ENCODE measurements at regions not wholly inside any gene's neighbourhood (a gene's known extent, or its start where the extent isn't known, plus 50 kb on each side); places are given as distances from the start of the nearest gene placed in this dataset.

DNA sequence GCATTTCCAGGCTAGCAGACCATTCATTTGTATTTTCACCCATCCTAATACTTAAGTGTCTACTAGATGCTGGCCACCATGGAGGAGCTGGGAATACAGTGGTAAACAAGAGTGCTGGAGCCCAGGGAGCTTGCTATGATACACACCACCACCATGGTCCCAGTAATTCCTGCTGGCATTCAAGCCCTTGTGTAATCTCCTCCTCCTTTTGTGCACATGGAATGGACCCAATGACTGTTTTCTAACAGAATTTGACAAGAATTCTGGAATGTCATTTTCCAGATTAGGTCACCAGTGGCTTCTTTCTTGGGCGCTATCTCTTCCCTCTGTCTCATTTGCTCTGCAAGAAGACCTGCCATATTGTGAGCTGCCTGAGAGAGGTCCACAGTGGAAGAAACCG lies 552.0 kb downstream of the C6orf118 start:
- Histone ChIP-seq H3K4me3 (replicated peaks; ENCODE audit: low read depth, low read length) (no peak overlapping the region), H3K27me3 (replicated peaks; ENCODE audit: control insufficient read depth, insufficient read depth, low read length) (no peaks in the 10 kb centered on the region), H3K36me3 (ENCODE audit: control insufficient read depth, insufficient read depth, low read length) (no peaks in the 10 kb centered on the region)
- no peak for DNase-seq (ENCODE audit: extremely low read depth, insufficient read length)
- TF ChIP-seq CTCF (IDR thresholded peaks at IDR 0.05; ENCODE audit: insufficient read depth, low read length, poor library complexity, severe bottlenecking) = no peak

- no peak overlapping the region for H3K4me3 ChIP-seq (replicated peaks; ENCODE audit: low read depth, low read length)
- H3K36me3 ChIP-seq (ENCODE audit: control insufficient read depth, insufficient read depth, low read length) = no peaks in the 10 kb centered on the region
- TF ChIP-seq CTCF (IDR thresholded peaks at IDR 0.05; ENCODE audit: insufficient read depth, low read length, poor library complexity, severe bottlenecking) = no peak
- DNase-seq (ENCODE audit: extremely low read depth, insufficient read length) = no peak
- no peaks in the 10 kb centered on the region for H3K27me3 ChIP-seq (replicated peaks; ENCODE audit: control insufficient read depth, insufficient read depth, low read length)
Measured at GRCh38 chr6:164756723-164757122, 552.7 kb downstream of the C6orf118 start.

DNA sequence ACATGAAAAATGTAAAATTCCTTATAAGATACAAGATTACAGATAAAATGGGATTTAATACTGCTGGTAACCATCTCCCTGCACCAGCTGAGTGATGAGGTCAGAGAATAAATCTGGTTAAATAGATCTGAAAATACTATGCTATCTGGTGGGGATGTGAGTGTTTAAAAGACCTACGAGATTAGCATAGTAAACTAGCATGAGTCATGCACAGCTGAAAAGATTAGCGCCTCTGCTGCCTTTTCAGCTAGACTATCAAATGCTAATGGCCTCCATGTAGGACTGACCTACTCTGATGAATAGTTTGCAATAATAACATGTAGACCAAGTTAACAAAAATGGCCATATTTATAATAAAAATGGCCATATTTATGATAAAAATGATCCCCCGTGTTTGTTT lies 553.3 kb downstream of the C6orf118 start:
- TF ChIP-seq CTCF (IDR thresholded peaks at IDR 0.05; ENCODE audit: insufficient read depth, low read length, poor library complexity, severe bottlenecking) = no peak
- Histone ChIP-seq H3K27me3 (replicated peaks; ENCODE audit: control insufficient read depth, insufficient read depth, low read length) (no peaks in the 10 kb centered on the region), H3K4me3 (replicated peaks; ENCODE audit: low read depth, low read length) (no peak overlapping the region), H3K36me3 (ENCODE audit: control insufficient read depth, insufficient read depth, low read length) (no peaks in the 10 kb centered on the region)
- DNase-seq (ENCODE audit: extremely low read depth, insufficient read length) = no peak

GRCh38 chr6:164753517-164753916 lies 555.9 kb downstream of the C6orf118 start:
- TF ChIP-seq CTCF (IDR thresholded peaks at IDR 0.05; ENCODE audit: insufficient read depth, low read length, poor library complexity, severe bottlenecking) = no peak
- DNase-seq (ENCODE audit: extremely low read depth, insufficient read length) = no peak
- Histone ChIP-seq H3K4me3 (replicated peaks; ENCODE audit: low read depth, low read length) (no peak overlapping the region), H3K36me3 (ENCODE audit: control insufficient read depth, insufficient read depth, low read length) (no peaks in the 10 kb centered on the region), H3K27me3 (replicated peaks; ENCODE audit: control insufficient read depth, insufficient read depth, low read length) (no peaks in the 10 kb centered on the region)

DNA sequence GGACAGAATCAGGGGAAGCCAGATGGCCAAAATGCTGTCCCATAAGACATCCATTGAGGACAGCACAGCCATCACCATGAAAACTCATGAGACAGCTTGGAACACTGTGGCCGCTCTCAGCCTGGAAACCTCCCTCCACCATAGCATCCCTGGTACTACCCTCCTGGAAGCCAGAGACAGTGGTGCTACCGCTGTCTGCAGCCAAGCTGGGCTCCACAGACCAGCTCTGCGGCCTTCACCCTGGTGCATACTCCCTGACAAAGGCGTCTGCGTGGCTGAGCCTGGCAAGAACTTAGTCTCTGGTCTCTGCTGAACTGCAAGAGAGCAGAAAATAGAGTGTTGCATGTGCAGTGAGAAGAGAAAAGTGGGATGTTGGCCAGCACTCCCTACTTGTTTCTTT lies 558.0 kb downstream of the C6orf118 start:
- no peaks in the 10 kb centered on the region for H3K27me3 ChIP-seq (replicated peaks; ENCODE audit: control insufficient read depth, insufficient read depth, low read length)
- no peaks in the 10 kb centered on the region for H3K36me3 ChIP-seq (ENCODE audit: control insufficient read depth, insufficient read depth, low read length)
- no peak overlapping the region for H3K4me3 ChIP-seq (replicated peaks; ENCODE audit: low read depth, low read length)
- TF ChIP-seq CTCF (IDR thresholded peaks at IDR 0.05; ENCODE audit: insufficient read depth, low read length, poor library complexity, severe bottlenecking) = no peak
- no peak for DNase-seq (ENCODE audit: extremely low read depth, insufficient read length)

DNA sequence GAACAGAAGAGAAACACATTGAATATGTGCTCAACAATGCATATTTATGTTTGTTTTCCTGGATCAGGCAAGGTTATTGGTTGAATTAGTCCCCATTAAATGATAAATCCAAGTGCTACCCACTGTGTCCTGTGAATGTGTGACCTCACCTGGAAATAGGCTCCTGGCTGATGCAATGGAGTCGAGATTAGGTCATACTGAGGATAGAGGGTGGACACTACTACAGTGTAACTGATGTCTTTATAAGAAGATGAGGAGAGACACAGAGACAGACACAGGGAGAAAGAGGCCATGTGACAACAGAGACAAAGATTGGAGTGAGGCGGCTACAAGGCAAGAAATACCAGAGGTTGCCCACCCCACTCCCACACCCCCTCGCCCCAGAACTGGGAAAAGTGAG lies 559.3 kb downstream of the C6orf118 start:
- no peaks in the 10 kb centered on the region for H3K36me3 ChIP-seq (ENCODE audit: control insufficient read depth, insufficient read depth, low read length)
- H3K27me3 ChIP-seq (replicated peaks; ENCODE audit: control insufficient read depth, insufficient read depth, low read length) = no peaks in the 10 kb centered on the region
- no peak overlapping the region for H3K4me3 ChIP-seq (replicated peaks; ENCODE audit: low read depth, low read length)
- no peak for DNase-seq (ENCODE audit: extremely low read depth, insufficient read length)
- TF ChIP-seq CTCF (IDR thresholded peaks at IDR 0.05; ENCODE audit: insufficient read depth, low read length, poor library complexity, severe bottlenecking) = no peak

Data from GM06990 (cell line).